GM21786 (cell line): ENCODE measurements at regions not wholly inside any gene's neighbourhood (a gene's known extent, or its start where the extent isn't known, plus 50 kb on each side); places are given as distances from the start of the nearest gene placed in this dataset.

Experiments used
- ATAC-seq: cut with Tn5 transposase; IDR thresholded peaks from one replicate; pipeline ENCODE4 v1.9.1; 2021; ENCODE audit not compliant: unreplicated experiment

DNA sequence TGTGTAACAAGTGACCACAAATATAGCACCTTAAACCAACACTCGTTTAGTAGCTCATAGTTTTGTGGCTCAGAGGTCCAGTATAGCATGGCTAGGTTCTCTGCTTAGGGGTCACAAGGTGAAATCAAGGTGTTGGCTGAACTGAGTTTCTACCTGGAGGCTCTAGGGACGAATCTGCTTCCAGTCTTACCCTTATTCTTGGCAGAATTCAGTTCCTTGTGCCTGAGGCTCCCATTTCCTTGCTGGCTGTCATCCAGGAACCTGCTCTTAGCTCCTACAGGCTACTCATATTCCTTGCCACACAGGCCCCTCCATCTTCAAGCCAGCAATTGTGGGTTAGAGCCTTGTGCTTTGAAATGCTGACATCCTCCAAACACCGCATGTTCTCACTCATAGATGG is 212.3 kb upstream of the CDH13 start:
- no peak for ATAC-seq

DNA sequence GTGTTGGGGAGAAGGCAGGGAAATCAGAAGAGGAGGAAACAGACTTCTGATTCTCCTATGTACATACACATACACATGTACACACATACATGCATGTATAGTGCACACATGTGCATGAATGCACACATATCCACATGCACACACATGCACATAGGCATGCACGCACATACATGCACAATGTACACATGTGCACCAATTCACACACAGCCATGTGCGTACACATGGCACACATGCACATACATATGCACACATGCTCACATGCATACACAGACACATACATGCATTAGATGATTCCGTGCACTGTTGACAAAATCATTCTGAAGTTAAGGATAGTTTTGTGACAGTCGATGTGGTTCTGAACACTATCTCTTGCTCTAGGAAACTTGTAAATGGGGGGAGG is 214.0 kb upstream of the CDH13 start:
- no peak for ATAC-seq

DNA sequence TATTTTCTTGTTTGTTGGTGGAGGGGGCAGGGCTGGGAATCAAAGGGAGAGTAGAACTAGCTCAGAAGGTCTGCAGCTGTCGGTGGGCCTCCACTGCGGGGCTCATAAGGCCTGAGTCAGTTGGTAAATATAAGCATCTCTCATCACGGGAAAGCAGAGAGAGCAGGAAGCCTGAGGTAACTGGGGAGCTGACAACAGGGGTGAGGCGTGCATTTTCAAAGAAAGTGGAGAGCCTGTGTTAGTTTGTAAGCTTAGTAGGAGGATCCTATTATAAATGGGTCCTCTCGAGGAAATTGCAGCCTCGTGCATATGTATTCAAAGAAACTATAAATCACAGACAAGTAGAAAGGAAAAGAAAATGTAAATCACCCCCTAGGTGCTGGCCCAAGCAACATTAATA is 221.0 kb upstream of the CDH13 start:
- no peak for ATAC-seq

DNA sequence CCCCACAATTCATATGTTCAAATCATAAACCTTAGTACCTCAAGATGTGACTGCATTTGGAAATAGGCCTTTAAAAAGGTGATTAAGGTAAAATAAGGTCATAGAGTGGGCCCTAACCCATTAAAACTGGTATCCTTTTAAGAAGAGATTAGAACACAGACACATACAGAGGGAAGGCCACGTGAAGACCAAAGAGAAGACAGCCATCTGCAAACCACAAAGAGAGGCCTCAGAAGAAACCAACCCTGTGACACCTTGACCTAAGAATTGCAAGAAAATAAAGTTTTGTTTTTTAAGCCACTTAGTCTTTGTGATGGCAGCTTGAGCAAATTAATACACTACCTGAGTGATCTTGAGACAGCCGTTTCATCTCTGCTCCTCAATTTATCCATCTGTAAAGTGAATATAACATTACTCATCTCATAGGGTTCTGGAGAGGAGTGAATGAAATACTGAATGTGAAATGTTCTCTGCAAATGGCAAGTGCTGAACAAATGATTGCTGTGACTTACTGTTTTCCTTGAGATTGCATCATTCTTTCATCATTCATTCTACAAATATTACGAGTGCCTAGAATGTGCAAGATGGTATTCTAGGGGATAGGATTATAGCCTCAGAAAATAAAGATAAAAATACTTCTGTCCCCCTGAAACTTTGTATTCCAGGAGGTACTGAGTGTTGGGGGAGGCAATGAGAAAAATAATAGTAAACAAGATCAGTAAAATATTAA is 222.0 kb upstream of the CDH13 start:
- no peak for ATAC-seq

DNA sequence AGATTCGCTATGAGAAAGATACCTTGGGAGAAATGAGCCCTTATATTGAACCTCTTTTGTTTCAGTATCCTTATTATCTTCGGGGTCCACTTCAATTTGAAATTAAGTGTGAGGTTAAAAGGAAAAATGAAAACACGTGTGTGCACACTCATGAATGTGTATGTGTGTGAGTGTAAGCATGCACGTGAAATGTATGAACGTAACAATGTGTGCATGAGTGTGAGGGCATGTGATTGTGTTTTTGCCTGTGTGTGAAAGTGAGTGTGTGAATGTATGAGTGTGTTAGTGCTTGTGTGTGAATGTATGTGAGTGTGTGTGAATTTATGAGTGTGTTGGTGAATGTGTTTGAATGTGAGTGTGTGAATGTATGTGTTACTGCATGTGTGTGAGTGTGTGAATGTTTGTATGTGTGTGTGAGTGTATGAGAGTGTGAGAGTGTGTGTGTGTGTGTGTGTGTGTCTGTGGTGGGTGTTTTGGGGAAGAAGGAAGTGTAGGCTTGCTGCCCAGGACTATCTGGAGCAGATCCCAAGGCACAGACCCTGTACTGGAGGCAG is 224.0 kb upstream of the CDH13 start:
- ATAC-seq, result no peak

DNA sequence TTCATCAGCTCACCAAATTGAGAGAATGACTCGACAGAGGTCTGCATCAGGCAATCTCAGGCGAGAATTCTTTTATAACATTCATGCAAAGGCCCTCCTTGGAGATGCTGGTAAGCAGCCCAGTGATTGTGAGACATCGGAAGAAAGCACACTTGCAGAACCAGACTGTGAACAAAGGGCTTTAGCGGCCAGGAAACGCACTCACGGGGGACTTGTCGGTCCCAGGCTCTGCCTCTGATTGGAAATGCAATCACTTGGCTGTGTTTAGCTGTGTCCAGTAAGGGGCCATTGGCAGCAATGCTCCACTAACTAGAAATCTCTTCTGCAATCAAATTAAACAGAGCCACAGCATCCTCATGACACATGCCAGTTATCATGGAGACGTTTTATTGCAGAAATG is 226.7 kb upstream of the CDH13 start:
- no peak for ATAC-seq

DNA sequence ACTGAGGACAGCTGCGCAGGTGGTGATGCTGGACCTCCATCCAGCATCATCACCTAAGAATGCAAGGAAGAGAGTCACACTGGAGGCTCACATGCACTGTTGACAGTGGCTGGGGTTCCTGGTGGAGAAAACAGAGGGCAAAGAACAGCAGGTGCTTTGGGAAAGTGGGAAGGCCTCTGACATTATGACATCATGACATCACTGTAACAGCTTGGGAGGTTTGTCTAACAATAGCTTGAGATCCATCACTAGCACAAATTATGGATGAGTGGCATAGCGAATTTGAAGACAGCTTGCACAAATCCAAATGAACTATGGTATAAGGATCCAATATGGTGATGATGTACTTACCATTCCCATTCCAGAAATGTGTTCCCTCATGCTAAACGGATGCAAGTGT is 226.5 kb upstream of the MPHOSPH6 start:
- ATAC-seq, result no peak

DNA sequence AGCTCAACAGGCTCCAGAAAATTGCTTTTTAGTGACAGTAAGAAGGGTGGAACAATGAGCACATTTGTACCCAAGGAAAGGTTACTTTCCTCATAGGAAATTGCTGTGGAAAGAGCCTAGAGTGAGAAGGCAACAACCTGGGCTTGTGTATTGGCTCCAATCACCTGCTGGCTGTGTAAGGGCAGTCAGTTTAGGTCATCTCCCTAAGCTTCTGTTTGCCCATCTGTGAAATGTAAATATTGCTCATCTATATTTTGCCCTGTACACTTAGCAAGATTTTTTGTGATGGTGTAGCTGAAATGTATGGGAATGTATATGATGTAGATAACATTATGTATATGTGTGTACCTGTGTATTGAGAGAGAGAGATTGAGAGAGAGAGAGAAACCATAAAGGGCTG is 225.2 kb upstream of the MPHOSPH6 start:
- no peak for ATAC-seq

DNA sequence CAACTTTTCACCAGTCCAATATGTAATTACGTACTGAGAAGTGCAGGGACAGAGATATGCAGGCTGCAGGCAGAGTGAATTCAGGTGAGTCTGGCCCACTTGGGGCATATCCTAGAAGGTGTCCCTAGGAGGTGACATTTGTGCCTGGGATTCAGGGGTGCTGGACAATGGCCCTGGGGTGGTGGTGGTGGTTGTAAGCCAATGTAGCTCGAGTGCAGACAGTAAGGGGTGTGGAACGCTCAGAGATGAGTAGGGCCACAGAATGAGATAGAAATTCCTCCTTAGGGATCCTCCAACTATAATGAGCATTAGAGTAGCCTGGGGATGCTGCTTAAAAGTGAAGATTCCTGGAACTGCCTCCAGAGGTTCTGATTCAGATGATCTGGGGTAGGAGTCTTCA is 221.7 kb upstream of the MPHOSPH6 start:
- ATAC-seq, result no peak

DNA sequence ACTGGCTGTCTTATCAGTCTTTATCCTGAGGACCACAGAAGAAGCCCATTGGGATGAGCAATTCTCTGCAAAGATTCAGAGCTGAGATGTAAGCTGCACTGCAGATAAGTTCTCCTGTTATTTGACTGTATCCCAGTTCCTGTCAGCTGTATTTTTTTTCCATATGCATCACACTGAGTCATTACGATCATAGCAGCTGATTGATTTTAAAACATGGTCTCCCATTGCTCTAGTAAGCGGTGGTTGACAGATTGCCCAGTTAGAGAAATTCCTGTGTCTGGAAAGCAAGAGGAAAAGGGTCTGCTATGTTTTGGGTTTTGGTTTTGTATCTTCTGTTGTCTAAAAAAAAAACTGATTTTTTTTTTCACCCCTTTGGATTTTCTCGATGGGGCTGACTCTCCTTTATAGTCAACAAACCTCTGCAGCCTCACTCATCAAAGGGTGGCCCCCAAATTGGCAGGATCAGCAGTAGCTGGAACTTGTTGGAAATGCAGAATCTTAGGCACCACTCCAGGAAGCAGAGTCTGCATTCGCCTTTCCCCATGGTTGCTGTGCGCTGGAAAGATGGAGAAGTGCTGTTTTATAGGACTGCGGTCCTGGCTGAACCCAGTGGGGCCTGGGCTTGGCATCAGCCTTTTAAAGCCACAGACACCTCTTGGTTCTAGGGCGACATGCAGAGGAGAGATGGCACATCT is 220.1 kb upstream of the MPHOSPH6 start:
- no peak for ATAC-seq

DNA sequence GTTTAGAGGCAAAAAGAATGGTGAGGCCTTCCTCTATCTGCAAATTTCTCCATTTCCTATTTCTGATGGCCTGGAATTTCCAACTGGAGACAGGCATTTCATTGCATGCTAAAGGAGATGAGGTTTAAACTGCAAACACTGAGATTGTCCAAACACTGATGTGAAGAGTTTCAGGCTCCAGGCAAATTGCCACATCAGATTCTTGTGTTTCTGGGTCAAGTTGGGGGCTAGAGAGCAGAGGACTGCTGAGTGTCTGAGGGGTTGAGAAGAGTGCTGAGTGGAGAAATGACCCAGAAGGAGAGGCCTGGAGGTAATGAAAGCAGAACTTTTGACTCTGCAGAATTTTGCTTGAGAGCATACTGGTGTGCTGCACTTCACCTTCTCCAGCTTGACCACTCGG is 216.7 kb upstream of the MPHOSPH6 start:
- ATAC-seq, result no peak

DNA sequence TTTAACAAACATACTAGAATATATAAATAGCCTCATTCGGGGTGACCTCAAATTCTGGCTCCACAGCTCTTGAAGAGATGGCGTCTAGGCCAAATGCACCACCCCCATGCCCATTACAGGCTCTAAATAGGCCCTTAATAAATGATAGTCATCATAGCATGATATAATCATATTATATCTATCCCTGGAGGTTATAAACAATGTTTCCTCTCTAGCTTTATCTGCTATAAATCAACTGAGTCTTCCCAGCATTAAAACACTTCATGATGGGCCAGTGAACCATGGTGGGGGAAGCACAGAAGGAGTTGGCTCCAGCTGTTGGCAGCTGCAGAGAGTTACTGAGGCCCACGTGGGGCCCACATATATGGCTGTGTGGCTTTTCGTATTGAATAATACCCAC is 214.9 kb upstream of the MPHOSPH6 start:
- ATAC-seq, result no peak

DNA sequence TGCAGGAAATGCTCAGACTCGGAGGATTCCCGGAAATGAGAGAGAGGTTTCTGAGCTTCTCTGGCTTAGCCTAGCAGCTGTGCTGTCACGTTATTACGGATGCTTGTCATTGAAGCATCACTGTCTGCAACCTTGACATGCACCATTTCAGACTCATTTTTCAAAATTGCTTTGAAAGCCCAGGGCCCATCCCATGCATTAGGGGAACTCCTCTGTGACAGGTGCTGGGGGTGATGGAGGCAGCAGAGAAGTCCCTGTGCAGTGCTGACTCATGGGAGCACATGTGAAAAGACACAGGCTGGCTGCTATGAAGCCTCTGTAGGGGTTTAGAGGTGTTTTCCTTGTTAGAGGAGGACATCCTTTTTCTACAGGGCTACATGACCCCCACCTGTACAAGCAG is 214.0 kb upstream of the MPHOSPH6 start:
- ATAC-seq, result no peak

DNA sequence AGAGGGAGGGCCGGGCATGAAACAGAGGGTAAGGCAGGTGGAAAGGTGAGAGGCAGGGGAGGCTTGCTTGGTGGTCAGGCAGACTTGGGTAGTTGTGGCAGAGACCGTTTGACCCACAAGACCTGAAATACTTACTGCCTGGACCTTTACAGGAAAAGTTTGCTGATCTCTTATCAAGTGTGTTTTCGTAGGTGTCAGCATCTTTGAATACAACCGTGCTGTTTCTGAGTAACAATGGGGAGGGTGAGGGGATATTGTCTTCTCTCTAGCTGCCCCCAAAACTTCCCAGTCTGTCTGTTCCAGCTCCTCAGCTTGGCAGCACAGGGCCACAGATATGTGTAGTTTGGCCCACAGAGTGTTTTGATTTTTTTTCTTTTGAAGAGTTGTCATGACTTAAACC is 212.5 kb upstream of the MPHOSPH6 start:
- no peak for ATAC-seq

DNA sequence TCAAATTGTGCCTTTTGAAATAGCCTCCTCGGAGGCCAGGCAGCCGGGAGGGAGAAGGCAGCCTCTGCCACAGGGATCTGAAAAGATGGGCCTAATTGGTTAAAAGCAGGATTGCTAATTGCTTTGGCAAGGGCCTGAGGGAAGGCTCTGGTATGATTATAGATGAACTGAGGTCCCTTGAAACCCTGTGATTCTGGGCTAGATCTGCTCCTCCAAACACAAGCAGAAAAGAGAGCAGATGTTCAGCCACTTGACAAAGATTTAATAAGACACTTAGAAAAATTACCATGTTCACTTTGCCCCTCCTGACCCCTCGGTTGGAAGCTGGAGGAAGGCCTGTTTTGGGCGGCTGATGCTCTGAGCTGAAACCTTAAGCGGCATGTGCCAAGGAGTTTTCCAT is 209.5 kb upstream of the MPHOSPH6 start:
- no peak for ATAC-seq

DNA sequence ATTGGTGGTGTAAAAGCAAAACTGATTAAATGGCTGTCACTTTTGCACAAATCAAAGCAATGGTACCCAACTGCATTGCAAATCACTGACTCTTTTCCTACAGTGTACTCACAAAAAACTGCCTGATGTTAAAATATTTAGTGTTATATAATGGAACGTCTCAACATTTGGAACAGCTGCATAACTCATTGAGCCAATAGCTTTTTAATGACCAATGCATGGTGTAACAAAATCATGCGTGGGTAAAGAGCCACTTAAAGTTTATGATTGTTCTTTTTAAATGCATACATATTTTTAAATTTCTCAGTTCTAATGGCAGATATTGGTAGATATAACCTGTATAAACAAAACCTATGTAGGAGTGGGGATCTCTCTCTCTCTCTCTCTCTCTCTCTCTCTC is 204.0 kb upstream of the MPHOSPH6 start:
- ATAC-seq, result no peak

DNA sequence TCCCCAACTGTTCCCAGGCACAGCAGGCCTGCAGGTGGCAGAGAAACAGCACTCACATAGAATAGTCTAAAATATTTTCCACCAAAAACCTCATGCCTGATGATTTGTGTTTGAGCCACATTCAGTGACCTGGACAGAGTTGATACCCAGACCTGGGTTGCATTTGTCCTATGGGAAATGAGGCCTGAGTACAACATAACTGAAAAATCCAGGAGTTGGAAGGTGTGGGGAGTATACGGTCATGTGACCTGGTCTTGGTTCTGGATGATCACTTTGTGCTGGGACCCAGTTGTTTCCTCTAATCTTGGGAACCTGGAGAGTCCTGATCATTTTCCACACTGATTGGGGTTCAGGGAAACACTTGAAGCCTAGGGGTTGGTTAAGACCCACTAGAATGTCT is 200.3 kb upstream of the MPHOSPH6 start:
- no peak for ATAC-seq

DNA sequence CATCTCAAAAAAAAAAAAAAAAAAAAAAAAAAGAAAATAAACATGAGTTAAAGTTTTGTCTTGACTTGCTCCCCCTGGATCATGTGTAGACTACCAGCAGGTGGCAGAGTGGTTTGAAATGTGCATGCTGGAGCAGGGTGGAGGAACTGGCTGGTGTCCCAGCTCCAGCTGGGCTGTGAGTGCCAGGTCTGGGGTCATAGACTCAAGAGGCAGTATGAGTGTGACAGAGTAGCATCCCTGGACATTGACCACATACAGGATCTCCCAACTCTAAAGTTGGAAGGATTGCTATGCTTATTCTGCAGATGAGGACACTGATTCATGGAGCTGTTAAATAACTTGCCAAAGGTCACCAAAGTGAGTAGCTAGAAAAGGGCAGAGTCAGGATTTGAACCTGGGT is 198.0 kb upstream of the MPHOSPH6 start:
- ATAC-seq, result no peak

DNA sequence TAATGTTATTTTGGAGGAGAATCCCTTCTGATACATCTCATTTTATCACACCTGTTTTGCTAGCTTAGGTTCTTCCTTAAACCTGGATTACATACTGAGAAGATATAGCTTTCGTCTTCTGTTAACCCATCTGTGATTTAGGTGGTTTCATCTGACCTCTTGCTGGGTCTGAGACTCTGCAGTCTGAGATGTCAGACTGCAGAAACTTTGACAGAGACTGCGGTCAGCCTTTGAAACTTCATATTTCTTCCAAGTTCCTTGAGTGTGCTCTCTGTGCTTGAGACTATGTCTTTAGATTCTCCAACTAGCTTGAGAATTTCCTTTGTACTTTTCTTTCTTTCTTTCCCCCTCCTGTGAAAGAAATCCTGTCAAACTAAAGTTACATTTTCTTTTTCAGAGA is 196.4 kb upstream of the MPHOSPH6 start:
- ATAC-seq, result no peak

DNA sequence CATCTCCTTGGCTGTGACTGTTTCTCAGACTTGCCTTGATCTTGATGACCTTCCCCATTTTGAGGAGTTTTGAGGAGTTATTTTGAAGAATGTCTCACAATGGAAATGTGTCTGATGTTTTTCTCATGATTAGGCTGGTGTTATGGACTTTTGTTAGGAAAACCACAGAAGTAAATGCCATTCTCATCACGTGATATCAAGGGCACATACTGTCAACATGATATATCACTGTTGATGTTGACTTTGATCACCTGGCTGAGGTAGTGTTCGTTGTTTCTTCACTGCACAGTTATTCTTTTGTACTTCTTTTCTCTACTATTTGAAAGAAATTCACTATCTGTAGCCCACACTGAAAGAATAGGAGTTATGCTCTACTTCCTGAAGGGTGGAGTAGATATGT is 194.7 kb upstream of the MPHOSPH6 start:
- no peak for ATAC-seq

DNA sequence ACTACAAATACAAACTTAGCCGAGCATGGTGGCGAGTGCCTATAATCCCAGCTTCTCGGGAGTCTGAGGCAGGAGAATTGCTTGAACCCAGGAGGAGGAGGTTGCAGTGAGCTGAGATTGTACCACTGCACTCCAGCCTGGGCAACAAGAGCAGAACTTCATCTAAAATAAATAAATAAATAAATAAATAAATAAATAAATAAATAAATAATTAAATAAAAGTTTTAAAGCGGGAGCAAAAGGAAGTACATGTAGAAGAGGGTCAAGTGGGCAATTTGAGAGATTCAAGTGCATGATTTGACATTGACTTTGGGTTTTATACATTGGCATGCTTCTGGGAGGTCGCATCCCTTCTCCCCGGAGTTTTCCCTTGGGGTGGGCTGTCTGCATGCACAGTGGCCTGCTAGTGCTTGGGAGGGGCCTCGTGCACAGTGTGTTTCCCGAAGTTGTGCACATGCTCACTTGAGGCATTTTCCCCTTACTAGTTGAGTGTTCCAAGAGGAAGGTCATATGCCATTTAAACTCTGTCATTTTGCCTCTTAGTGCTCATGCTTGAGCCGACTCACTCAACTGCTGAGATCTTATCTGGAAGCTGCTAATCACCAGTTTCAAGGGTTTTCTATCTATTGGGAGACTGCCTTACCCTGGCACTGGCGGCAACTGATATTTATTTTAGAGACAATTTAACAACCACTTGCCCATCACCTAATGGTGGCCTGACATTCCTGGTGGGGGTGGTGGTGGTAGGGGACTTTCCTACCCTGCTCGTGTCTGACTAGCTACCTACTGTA is 193.2 kb upstream of the MPHOSPH6 start:
- no peak for ATAC-seq

DNA sequence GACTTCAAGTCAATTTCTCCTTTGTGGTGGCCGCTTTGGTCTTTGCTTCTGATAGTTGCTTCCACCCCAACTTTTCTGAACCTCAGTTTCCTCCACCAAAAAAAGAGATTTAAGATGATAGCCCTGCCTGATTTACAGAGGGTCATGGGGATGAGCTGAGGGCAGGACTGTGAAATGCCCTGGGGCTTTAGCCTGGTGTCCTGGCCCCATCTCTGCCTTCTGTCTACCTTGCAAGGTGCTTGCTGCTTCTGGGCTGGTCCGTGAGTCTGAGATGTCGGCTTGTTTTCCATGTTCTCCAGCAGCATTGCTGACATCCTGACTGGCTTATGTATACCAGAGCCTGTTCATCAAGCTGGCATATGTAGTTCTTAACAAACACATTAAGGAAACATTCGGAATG is 191.9 kb upstream of the MPHOSPH6 start:
- ATAC-seq, result no peak
